GM20431 (cell line): ENCODE measurements at regions not wholly inside any gene's neighbourhood (a gene's known extent, or its start where the extent isn't known, plus 50 kb on each side); places are given as distances from the start of the nearest gene placed in this dataset.
"Not testable (repeated sequence)": the region's sequence is repeated elsewhere in the genome, so short reads cannot be mapped to it uniquely, and the experiment has no call there.

ENCODE experiments used
- in situ Hi-C: fragments of 300-500 bp; cut with MseI, MboI; formaldehyde crosslinking; loops from one replicate; pipeline ENCODE4 v1.15.0; 2020; ENCODE audit warnings: low sequenced_read_pairs; ENCODE audit not compliant: unreplicated experiment

DNA sequence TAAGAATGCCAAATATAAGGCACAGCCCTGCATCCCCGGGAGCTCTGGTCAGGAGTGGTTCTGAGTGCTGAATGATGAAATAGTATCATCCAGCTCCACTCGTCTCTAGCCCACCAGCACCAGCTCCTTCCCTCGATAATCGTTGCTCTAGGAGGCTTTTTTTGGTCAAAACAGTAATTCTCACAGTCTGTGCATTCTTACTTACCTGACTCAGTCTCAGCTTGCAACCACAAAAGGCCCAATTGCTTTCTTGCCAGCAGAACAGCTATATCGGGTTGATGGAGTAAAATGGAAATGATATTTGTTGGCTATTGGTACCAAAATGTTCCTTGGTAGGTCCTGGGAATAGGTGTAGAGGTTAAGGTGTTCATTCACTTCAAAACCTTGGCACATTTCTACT is 94.8 kb downstream of the BMP4 start:
- in situ Hi-C loops = no loop called here

DNA sequence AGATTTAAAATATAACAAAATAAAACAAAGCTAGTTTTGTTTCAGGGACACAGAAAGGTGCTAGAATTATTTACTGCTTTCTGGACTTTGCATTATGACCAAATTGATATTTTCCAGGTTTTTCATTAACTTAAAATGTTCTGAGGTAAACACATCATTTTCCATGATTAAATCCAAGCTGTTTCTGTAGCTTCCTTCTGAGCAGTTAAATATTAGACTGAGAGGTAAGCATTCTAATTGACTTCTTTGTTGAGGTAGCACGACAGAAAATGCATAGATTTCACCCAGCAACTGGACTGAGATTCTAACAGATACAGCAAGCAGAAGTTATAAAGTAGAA is 98.3 kb downstream of the BMP4 start:
- in situ Hi-C loops = no loop called here

DNA sequence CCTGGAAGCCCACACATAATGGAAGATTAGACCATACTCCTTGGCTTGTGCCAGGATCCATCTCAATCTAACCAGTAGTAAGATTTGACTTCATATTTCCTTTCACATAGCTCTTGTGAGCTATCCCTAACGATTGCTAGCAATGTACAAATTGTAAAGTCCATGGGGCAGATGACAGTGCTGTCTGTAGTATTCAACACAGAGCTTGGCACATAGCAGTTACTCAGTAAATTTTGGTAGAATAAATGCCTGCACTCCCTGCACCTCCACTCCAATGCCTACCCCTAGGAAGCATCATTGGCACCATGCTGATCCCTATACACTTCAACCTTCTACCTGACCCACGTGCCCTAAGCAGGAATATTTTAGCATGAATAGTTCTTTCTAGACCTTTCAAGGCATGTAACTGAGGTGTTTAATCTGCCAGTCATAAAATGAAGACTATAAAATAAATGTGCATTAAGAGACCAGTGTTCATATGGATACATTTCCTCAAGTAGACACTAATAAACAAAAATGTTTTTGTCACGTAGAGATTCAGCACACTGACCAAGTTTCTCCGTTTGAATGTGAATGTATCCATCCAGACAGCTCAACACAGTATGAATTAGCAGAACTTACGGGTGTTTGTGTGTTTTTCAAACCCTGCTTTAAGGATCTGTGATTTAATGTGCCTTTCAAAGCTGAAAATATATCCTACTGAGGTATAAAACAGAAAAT is 98.8 kb downstream of the BMP4 start:
- in situ Hi-C loops = no loop called here

DNA sequence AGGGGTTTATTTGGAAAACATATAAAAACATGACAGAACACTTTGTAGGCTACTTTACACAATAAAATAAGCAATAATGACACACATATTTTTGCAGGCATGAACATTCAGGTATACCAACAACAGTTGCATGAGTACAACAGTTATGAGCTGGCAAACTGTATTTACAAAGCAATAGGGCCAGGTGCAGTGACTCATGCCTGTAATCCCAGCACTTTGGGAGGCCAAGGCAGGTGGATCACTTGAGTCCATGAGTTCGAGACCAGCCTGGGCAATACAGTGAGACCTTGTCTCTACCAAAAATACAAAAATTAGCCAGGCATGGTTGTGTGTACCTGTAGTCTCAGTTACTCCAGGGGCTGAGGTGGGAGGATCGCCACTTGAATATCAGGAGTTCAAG is 101.1 kb downstream of the BMP4 start:
- in situ Hi-C loops = no loop called here

DNA sequence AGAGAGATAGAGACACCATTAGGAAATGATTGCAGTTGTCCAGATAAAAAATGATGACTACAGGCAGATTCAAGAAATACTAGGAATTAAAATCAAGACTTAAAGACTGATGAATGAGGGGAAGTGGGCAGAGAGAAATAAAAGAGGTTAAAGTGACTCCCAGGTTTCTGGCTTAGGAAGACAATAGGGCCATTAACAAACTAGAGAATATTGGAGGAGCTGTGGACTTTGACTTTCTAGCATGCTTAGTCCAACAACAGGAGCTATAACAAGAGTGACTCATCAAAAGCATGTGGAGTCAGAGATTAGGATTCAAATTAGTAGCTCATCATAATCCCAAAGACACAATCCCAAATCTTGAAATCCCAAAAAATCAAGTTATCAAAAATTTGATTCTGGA is 101.5 kb downstream of the BMP4 start:
- in situ Hi-C loops = no loop called here

DNA sequence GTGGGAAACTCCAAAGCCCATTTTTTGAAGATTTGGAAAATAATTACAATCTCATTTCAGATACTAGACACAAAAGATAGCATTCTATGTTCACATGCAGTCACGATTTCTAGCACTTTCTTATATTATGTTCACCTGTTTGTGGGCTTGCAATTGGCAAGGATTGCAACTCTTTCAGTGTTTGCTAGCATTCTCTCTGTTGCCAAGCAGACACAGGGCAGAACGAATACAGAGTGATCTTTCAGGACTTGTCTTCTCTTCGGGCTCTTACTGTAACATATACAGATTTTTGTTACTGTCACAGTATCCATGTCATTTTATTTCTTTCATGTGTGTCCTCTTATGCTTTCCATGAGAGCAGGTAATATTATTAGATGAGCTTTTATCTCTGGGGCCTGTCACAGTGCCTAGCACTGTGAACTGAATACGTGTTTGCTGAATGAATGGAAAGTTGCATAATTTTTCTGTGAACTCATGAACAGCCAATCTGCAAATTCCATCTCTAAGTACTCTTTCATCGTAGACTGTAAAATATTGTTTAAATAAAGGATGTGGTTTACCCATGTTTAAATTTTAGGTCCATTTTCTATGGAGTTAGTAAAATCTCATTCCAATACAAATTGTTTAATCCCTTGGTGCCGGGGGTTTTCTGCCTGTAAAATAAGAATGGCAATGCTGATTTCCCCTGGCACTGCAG is 105.1 kb downstream of the BMP4 start:
- in situ Hi-C loops = no loop called here

DNA sequence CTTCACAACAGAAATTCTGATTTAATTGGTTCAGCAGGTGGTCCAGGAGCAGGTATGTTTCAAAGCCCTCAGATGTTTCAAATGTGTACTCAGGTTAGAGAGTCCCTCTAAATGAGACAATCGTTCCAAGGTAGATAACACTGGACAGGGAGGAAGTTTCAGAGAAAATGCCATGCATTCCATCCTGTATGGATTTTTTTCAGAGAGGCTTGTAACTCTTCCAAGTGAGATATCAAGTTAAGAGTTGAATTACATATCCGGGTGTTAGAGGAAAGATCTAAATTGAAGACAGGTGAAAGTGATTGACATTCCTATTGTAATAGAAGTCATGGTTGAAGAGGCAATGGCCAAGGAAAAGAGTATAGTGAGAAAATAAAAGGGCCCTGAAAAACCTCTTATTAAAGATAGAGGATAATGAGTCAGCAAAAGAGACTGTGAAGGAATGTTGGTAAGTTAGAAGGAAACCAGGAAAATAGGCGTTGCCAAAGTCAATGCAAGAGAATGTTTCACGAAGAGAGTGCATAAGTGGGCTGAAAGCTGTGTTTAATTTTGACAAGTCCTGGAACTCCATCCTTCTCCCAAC is 105.8 kb downstream of the BMP4 start:
- in situ Hi-C loops = no loop called here

DNA sequence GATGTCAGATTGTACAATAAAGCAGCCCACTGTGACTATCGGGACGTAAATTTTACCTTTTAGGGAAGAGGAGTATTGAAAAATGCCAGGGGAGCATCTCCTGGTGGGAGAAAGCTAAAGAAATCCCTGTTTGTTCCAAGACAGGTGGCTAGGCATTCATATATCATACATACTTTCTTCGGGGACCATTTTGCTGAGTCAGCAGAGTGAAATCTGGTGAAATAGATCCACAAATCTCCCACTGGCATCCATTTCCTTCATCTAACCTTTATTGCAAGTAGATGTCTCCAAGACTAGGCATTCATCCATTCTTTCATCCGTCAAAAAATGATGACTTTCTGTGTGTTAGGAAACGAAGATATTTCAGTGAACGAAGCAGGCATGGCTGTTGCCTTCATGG is 107.1 kb downstream of the BMP4 start:
- in situ Hi-C loops = no loop called here

DNA sequence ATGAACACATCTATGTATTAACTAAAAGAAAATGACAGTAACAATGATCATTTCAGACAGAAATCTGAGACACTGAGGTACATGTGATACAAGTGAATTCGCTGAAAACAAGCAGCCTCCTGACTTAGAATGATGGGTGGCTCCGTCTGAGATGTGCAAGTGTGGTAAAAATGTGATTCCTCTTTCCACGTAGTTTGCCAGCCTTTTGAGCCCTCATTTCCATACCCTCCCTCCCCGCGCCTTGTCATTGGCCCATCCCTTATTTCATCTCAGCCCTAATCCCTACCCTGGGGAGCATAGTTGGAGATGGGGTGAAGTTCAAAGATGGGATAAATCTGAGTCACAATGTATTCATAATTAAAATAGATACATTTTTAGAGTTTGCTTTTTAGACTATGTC is 107.8 kb downstream of the BMP4 start:
- in situ Hi-C loops = no loop called here

DNA sequence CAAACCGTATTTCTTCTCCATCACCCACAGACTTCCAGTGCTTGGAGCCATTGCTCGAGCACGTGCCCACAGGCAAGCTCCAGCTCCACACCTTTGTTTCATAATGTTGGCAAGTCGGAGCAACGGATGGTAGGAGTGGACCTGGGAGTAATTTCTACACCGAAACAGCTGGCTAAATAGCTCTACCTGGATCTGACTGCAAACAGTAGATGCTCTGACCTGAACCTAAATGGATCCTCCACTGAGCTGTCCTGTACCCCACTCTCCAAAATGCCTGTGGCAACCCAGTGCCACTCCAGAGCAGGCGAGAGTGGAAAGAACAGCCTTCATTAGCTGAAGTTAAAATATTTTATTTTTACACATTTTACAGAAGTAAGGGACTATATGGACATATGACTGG is 108.7 kb downstream of the BMP4 start:
- in situ Hi-C loops = no loop called here

DNA sequence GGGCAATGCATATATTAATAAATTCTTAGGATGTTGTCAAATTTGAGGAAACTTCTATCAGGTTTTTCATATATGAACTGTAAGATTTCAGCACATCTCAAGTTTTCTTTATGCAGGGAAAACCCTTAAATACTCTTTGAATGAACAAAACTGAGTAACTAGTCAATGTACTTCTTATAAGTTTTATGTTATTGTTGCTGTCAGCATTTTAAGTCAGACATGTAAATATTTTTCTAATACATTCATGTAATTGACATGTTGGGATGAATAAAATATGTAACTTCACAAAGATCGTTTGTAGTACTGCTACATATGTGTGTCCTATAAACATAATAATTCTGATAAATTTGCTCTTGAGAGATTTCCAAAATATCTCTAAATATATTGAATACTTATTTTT is 109.6 kb downstream of the BMP4 start:
- in situ Hi-C loops = no loop called here

DNA sequence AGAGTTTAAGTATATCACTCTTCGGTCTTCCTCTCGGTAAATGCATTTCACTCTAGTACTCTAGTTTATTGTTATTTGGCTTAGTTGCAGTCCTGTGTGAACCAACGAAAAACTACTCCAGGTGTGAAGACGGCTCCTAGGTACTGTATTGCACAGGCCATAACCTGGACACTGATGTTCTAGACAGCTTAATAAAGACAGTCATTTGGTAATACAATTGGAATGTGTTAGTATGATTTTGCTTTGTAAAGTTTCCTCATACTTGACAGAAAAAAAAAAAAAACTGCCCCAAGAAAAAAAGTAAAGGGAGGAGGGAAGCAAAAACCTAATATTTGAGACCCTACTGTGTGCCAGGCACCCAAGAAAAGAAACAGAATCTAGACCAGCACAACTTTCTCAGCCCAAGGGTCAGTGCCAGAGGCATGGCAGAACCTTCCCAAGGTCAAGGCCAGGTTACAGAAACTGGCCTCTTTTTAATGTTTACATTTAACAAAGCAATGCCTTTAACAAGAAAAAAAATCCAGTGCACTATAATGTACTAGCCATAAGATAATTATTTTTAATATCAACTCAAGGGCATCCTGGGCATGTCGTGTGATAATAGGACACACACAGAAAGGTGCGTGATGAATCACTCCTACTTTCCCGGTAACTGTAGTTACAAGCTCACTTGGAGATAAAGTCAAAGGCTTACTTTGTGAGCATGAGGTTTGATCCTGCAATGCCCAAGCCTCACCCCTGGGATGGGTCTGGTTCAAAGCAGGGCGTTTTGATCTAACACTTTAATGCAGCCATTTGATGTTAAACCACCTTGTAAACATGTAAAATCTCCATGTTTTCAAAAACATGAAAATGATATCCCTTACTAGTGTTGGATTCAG is 110.6 kb downstream of the BMP4 start:
- in situ Hi-C loops = no loop called here

DNA sequence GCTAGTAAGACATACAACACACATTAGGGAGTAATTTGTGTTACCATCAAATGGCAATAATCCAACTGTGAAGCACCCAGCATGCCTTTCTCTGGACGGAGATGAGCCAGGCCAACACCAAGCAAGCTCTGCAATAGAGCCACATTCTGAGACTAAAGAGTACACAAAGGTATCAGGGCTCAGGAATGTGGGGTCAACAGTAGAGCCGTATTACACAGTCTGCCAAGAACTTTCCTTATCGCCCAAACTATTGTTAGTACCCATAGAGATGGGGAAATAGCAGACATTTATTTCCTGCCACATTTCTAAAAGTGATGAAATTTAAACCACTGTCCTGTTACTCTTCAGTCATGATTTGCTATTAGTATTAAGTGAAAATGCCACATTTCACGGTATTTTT is 113.7 kb downstream of the BMP4 start:
- in situ Hi-C loops = no loop called here

DNA sequence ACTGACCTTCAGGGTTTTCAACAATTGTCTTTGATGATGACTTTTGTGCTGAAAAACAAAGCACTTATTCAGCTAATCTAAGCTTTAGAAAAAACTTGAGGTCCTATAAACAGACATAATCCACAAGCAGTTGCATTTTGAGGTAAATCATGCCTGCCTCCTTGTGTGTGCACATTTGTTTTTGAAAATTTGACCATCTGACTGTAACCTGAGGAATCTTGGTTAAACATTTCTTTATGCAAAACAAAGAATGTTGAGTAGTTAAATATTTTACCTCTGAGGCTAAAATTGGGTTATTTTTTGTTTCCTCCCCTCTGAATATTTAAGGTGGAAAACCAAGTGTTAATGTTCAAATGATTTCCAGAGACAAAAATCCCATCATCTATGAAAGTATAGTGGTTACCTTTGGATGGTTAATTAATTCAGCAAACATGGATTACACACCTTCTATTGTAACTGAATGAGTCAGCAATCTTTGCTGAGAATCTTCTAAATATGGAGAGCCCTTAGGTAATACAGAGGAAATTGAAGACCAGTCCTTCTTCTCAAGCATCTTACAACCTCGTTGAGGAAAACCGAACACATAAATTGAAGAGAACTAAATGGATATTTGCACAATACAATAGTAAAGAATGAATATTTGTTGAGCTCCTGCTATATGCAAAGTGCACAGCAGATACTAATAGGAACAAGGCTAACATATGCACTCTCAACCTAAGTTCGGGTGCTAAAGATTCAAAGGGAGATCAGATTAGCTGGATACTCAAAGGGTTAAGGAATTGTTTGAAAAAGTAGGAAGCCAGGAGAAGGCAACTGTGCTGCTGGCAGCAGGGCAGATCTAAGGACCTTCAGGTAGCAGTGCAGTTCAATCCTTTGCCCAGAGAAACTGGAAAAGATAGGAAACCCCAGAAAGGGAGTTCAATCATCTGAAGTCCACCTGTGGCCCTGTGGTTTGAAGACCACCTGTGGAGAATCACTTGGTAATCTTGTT is 115.2 kb downstream of the BMP4 start:
- in situ Hi-C loops = no loop called here

DNA sequence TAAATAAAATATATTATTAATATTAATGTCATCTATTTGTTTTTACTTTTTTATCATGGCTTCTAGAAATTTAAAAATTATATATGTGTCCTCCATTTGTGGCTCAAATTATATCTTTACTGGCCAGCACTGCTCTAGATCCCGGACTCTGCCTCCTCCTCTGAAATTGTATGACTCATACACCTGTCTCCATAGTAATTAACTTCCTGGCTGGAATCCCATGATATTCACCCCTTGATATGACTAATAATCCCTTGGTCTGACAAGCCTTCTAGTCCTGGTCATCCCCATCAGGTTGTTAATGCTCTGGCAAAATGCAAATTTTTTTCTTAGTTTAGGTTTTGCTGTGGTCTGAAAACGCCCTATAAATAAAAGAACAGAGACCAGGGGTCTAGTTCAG is 116.2 kb downstream of the BMP4 start:
- in situ Hi-C loops = no loop called here

DNA sequence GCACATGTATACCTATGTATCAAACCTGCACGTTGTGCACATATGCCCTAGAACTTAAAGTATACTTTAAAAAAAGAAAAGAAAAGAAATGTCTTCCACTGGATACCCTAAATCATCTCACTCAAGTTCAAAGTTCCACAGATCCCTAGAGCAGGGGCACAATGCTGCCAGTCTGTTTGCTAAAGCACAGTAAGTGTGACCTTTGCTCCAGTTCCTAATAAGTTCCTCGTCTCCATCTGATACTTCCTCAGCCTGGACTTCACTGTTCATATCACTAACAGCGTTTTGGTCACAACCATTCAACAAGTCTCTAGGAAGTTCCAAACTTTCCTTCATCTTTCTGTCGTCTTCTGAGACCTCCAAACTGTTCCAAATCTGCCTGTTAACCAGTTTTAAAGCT is 118.3 kb downstream of the BMP4 start:
- in situ Hi-C loops = no loop called here

DNA sequence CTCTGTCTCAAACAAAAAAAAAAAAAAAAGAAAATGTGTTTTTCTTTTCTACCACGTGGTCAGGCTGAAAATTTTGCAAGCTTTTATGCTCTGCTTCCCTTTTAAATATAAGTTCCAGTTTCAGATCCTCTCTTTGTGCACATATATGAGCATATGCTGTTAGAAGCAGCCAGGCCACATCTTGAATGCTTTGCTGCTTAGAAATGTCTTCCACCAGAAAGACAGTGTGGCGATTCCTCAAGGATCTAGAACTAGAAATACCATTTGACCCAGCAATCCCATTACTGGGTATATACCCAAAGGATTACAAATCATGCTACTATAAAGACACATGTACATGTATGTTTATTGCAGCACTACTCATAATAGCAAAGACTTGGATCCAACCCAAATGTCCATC is 119.0 kb downstream of the BMP4 start:
- in situ Hi-C loops = not testable (repeated sequence)

DNA sequence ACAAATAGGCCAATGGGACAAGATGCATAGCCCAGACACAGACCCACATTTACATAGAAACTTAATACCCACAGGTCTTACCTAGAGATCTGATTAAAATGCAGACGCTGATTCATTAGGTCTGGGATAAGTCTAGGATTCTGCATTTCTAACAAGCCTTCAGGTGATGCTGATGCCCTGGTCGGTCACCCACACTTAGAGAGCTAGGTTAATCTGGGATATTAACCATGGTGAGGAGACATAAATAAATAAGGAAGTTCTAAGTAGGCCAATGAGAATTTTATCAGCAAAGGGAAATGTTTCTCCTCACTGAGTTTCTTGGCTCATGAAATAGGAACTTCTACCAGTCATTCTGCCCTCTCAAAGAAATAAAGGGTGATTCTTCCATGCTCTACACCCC is 120.1 kb downstream of the BMP4 start:
- in situ Hi-C loops = no loop called here

DNA sequence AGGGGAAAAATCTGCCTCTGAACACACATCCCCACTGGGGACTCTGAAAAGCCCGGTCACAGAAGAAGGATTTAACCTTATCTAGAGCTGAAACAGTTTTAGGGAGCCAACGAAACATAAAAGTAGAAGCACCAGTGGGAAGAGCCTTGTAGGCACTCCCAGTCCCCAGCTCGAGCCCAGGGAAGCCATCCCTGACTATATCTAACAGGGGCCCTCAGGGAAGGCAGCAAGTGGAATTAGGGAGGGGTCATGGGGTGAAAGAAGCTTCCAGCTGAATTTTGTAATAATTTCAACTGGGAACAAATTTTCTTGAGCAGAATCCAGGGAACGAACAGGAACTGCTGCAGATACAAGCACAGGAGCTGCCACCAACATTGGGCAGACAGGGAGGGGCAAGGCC is 127.8 kb downstream of the BMP4 start:
- in situ Hi-C loops = no loop called here

DNA sequence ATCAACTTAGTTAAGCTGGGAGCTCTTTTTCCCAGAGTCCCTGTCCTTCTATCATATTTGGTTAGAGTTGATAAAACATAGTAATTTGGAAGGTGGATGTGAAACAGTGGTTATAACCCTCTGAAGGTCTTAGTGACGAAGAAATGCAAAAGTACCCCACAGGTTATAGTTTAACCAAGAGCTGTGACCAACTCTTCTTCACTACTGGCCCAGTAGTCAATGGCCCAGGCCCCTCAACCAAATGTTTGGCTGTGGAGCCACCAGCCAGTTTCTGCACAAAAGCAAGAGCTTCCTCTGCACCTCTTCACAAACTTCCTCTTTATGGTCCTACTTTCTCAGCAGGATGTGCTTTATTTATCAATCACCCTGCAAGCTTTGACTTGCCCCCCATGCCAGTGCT is 132.6 kb downstream of the BMP4 start:
- in situ Hi-C loops = no loop called here
